Neutrophil (primary cell): ENCODE measurements at regions not wholly inside any gene's neighbourhood (a gene's known extent, or its start where the extent isn't known, plus 50 kb on each side); places are given as distances from the start of the nearest gene placed in this dataset.

ENCODE experiments used
- H3K27ac ChIP-seq: fragments of 200-600 bp; sonication (generic); 2 replicates; pipeline ENCODE4 v1.5.1; 2016; ENCODE audit warnings: mild to moderate bottlenecking, moderate library complexity
- H3K27me3 ChIP-seq: fragments of 200-600 bp; sonication (generic); 2 replicates; pipeline ENCODE4 v1.6.0; 2016; ENCODE audit warnings: mild to moderate bottlenecking
- H3K36me3 ChIP-seq: fragments of 200-600 bp; sonication (generic); 2 replicates; pipeline ENCODE4 v1.5.1; 2017
- H3K4me1 ChIP-seq, 2 experiments: fragments of 200-600 bp in 1 of 2; sonication (generic) in 1 of 2; 1 replicate in 1 of 2; 2 replicates in 1 of 2; pipeline versions ENCODE4 v1.5.1 to v1.6.1; 2013 to 2016; ENCODE audit warnings: low read depth in 1 of 2, low read length in 1 of 2, mild to moderate bottlenecking in 1 of 2, moderate library complexity in 1 of 2; ENCODE audit not compliant: control insufficient read depth in 1 of 2, insufficient read depth in 1 of 2
- H3K4me3 ChIP-seq, 2 experiments: fragments of 200-600 bp in 1 of 2; sonication (generic) in 1 of 2; 1 replicate in 1 of 2; 2 replicates in 1 of 2; pipeline ENCODE4 v1.5.1; 2013 to 2016; ENCODE audit warnings: low read depth in 1 of 2, low read length in 1 of 2, mild to moderate bottlenecking in 1 of 2, moderate library complexity in 1 of 2
- H3K9me3 ChIP-seq: fragments of 200-600 bp; sonication (generic); 2 replicates; pipeline ENCODE4 v1.5.1; 2016
- TF ChIP-seq, protein P1 (sequence below): fragments of 200-600 bp; sonication (generic); IDR thresholded peaks from 2 replicates; pipeline ENCODE4 v1.5.1; 2016; ENCODE audit warnings: antibody characterized with exemption

DNA sequence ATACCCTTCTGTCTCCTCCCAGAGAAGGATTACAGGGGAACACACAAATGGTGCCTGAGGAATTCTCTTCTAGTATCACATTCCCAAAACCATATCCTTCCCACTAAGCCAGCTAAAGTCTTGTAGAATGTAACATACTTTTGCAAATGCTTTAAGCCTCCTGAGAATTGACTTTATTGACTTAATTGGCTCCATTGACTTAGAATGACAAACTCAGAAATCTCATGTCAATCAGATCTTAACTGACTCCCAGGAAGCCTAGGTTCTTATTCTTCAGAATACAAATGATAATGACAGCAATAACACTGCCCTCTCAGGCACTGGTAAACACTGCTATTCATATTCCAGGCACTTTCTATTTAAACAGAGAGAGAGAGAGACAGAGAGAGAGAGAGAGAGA lies 356.9 kb upstream of the PRKCQ start:
- Histone ChIP-seq H3K9me3 (peaks cover 3% of the 10 kb centered on the region), H3K27ac (no peak overlapping the region), H3K4me1 (no peaks in the 10 kb centered on the region), H3K36me3 (no peaks in the 10 kb centered on the region), H3K4me3 (no peak overlapping the region), H3K27me3 (no peaks in the 10 kb centered on the region)
- TF ChIP-seq, protein P1, sequence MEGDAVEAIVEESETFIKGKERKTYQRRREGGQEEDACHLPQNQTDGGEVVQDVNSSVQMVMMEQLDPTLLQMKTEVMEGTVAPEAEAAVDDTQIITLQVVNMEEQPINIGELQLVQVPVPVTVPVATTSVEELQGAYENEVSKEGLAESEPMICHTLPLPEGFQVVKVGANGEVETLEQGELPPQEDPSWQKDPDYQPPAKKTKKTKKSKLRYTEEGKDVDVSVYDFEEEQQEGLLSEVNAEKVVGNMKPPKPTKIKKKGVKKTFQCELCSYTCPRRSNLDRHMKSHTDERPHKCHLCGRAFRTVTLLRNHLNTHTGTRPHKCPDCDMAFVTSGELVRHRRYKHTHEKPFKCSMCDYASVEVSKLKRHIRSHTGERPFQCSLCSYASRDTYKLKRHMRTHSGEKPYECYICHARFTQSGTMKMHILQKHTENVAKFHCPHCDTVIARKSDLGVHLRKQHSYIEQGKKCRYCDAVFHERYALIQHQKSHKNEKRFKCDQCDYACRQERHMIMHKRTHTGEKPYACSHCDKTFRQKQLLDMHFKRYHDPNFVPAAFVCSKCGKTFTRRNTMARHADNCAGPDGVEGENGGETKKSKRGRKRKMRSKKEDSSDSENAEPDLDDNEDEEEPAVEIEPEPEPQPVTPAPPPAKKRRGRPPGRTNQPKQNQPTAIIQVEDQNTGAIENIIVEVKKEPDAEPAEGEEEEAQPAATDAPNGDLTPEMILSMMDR = no peak

DNA sequence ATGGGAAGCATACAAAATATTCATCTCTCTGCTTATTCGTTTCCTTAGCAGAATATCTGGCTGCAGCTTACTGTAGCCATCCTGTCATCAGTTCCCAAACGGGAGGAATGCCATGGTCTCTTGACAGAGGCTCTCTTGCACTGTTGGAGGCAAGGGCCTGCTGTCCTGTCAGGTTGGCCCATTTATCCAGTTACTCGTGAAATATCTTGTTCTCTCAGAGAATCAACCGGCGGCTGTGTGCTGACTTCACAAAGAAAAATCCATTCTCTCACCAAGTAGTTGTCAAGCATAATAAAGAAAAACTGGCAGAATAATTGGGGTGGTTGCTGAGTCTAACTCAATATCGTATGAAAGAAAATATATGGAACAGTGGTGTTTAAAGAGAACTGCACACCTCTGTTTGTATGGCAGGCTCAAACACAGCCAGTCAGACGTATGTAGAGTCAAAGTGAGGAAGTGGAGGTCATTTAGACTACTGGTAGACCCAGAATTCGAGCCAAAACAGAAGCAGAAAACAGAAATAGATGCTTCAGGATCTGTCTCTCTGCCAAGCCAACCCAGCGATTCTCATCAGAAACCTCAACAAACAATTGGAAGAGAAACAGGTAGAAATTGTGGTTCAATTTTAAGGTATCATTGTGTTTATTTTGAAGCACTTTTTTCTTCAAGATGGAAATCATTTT lies 349.2 kb upstream of the PRKCQ start:
- Histone ChIP-seq H3K9me3 (no peaks in the 10 kb centered on the region), H3K36me3 (no peaks in the 10 kb centered on the region), H3K27me3 (no peaks in the 10 kb centered on the region), H3K4me3 (no peak overlapping the region), H3K4me1 (peaks cover 35 to 36% of the 10 kb centered on the region in 2 experiments), H3K27ac (no peak overlapping the region)
- TF ChIP-seq, protein P1 = no peak

DNA sequence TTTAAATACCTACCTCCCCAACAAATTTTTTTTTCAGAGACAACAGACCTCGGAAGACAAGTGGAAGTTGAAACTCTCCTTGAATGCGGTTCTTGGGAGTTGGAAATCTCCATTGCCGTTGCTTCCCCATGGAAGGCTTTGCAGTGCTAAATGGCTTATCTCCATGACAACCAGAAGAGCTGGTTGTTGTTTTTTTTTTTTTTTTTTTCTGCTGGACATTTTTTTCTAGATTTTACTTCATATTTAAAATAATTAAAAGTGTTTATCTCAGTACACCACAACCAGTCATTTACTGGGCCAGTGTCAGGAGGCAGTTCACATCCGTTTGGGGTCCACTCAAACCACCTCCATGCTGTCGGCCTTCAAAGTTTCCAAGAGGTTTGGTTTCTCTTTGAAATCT lies 348.5 kb upstream of the PRKCQ start:
- Histone ChIP-seq H3K4me1 (peaks cover 35 to 36% of the 10 kb centered on the region in 2 experiments), H3K9me3 (no peaks in the 10 kb centered on the region), H3K27me3 (no peaks in the 10 kb centered on the region), H3K36me3 (no peaks in the 10 kb centered on the region), H3K4me3 (peak overlapping the region; percentile 30 to 31), H3K27ac (peak overlapping the region; percentile 79)
- TF ChIP-seq, protein P1 = no peak

DNA sequence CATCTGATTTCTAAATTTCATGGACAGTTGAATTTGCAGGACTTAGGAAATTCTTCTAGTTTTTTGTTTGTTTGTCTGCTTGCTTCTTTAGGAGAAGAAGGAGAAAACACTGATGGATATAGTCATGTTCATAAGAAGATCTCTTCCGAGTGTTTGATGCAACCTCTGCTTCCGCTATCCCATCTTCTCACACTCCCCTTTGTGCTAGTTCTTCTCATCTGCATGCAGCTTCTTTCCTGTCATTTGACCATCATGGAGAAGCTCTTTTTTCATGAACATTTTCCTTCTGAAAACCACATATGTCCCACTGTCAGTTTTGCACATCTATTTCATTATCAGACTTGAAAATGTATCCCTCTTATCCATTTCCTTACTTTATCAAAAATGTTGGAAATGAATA lies 346.9 kb upstream of the PRKCQ start:
- peaks cover 35 to 36% of the 10 kb centered on the region in 2 experiments for H3K4me1 ChIP-seq
- peak overlapping the region; percentile 79 for H3K27ac ChIP-seq
- no peak overlapping the region for H3K4me3 ChIP-seq

GRCh38 chr10:6925146-6925545 lies 345.1 kb upstream of the PRKCQ start:
- Histone ChIP-seq H3K4me1 (peaks cover 38 to 40% of the 10 kb centered on the region in 2 experiments), H3K27me3 (no peaks in the 10 kb centered on the region), H3K9me3 (no peaks in the 10 kb centered on the region), H3K4me3 (no peak overlapping the region), H3K36me3 (no peaks in the 10 kb centered on the region), H3K27ac (no peak overlapping the region)
- TF ChIP-seq, protein P1 = no peak

More for the DNA sequence above, 346.9 kb upstream of the PRKCQ start:
- Histone ChIP-seq H3K9me3 (no peaks in the 10 kb centered on the region), H3K27me3 (no peaks in the 10 kb centered on the region), H3K36me3 (no peaks in the 10 kb centered on the region)
- TF ChIP-seq, protein P1 = no peak
